GM23338 (cell line): ENCODE measurements at regions not wholly inside any gene's neighbourhood (a gene's known extent, or its start where the extent isn't known, plus 50 kb on each side); places are given as distances from the start of the nearest gene placed in this dataset.

Source experiments
- EZH2 ChIP-seq: fragments of 200-600 bp; sonication (generic); IDR thresholded peaks from one replicate; pipeline ENCODE4 v1.8.0; 2017; ENCODE audit warnings: antibody characterized with exemption, mild to moderate bottlenecking, low read depth; ENCODE audit not compliant: unreplicated experiment
- JUNB ChIP-seq: IDR thresholded peaks from one replicate; pipeline ENCODE4 v1.6.1; 2016; ENCODE audit warnings: antibody characterized with exemption; ENCODE audit not compliant: unreplicated experiment
- NANOG ChIP-seq: IDR thresholded peaks from 2 replicates; pipeline ENCODE4 v1.6.1; 2016; ENCODE audit warnings: antibody characterized with exemption, borderline replicate concordance
- REST ChIP-seq: IDR thresholded peaks from one replicate; pipeline ENCODE4 v1.6.1; 2018; ENCODE audit warnings: antibody characterized with exemption; ENCODE audit not compliant: unreplicated experiment
- STAT1 ChIP-seq: IDR thresholded peaks from one replicate; pipeline ENCODE4 v1.6.1; 2016; ENCODE audit warnings: antibody characterized with exemption; ENCODE audit not compliant: unreplicated experiment
- ZNF114 ChIP-seq: fragments of 250-450 bp; sonication (Bioruptor Pico); IDR thresholded peaks from 2 replicates; pipeline ENCODE4 v1.5.0; 2020; ENCODE audit warnings: mild to moderate bottlenecking, moderate library complexity
- ZNF331 ChIP-seq: fragments of 250-450 bp; sonication (Bioruptor Pico); IDR thresholded peaks from 2 replicates; pipeline ENCODE4 v1.5.0; 2020; ENCODE audit warnings: low read depth, mild to moderate bottlenecking, moderate library complexity
- ZNF462 ChIP-seq: fragments of 250-450 bp; sonication (Bioruptor Pico); IDR thresholded peaks from 2 replicates; pipeline ENCODE4 v1.5.0; 2020; ENCODE audit warnings: mild to moderate bottlenecking, moderate library complexity

- TF ChIP-seq REST (no peak), STAT1 (no peak), ZNF114 (no peak), EZH2 (no peak), NANOG (no peak), JUNB (no peak), ZNF331 (CRISPR knock-in tag) (no peak), ZNF462 (CRISPR knock-in tag) (no peak)
These were observed 165.3 kb upstream of the MCTP2 start (continued) for GRCh38 chr15:94066046-94066445.
